Activated naive CD8-positive, alpha-beta T cell treated with anti-CD3 and anti-CD28 coated beads, Interleukin-2, amount 10 ng/mL, durations not matched to agents 7 days and 5 days (primary cell): ENCODE measurements at regions not wholly inside any gene's neighbourhood (a gene's known extent, or its start where the extent isn't known, plus 50 kb on each side); places are given as distances from the start of the nearest gene placed in this dataset.

Experiments
- ATAC-seq: fragments of 150-1000 bp; cut with Tn5 transposase; one replicate; pipeline ENCODE4 v1.10.0; 2021; ENCODE audit warnings: low read depth, moderate library complexity
- POLR2A ChIA-PET: fragments of 350-600 bp; sonication (Branson Sonifier 250); formaldehyde crosslinking; loops from one replicate; lab custom pipeline; 2021; ENCODE audit warnings: antibody characterized with exemption; lab: Charles Lee
- DNase-seq: peaks from one replicate; pipeline ENCODE4 v3.0.0; 2021
- H3K27ac Mint-ChIP-seq: one replicate; pipeline ENCODE4 v1.8.0; 2022; ENCODE audit warnings: mild to moderate bottlenecking, mixed read lengths
- H3K27me3 Mint-ChIP-seq: one replicate; pipeline ENCODE4 v1.8.0; 2022; ENCODE audit warnings: mild to moderate bottlenecking, moderate library complexity, mixed read lengths
- H3K36me3 Mint-ChIP-seq: one replicate; pipeline ENCODE4 v1.8.0; 2021; ENCODE audit warnings: mild to moderate bottlenecking, mixed read lengths
- H3K4me1 Mint-ChIP-seq: one replicate; pipeline ENCODE4 v1.8.0; 2021; ENCODE audit warnings: mixed read lengths
- H3K4me3 Mint-ChIP-seq: one replicate; pipeline ENCODE4 v1.8.0; 2022; ENCODE audit warnings: mild to moderate bottlenecking, moderate library complexity, mixed read lengths
- H3K9me3 Mint-ChIP-seq: one replicate; pipeline ENCODE4 v1.8.0; 2021; ENCODE audit warnings: mixed read lengths

- DNase-seq = no peak
- POLR2A ChIA-PET = no interaction called here
- Mint-ChIP-seq H3K4me3 (no peak overlapping the region), H3K4me1 (no peaks in the 10 kb centered on the region), H3K9me3 (no peaks in the 10 kb centered on the region), H3K36me3 (no peaks in the 10 kb centered on the region), H3K27ac (no peak overlapping the region), H3K27me3 (peaks cover 4% of the 10 kb centered on the region)
- no peak for ATAC-seq
Observed at GRCh38 chr7:17660116-17660515, 280.2 kb downstream of the SNX13 start.

- Mint-ChIP-seq H3K9me3 (no peaks in the 10 kb centered on the region), H3K4me3 (no peak overlapping the region), H3K36me3 (no peaks in the 10 kb centered on the region), H3K27me3 (no peaks in the 10 kb centered on the region), H3K4me1 (no peaks in the 10 kb centered on the region), H3K27ac (no peak overlapping the region)
- POLR2A ChIA-PET = no interaction called here
- DNase-seq = no peak
- ATAC-seq = no peak
Observed at GRCh38 chr7:17661982-17662585, 278.2 kb downstream of the SNX13 start.

GRCh38 chr7:17663061-17663675 is 277.1 kb downstream of the SNX13 start:
- POLR2A ChIA-PET = no interaction called here
- Mint-ChIP-seq H3K36me3 (no peaks in the 10 kb centered on the region), H3K4me3 (no peak overlapping the region), H3K9me3 (no peaks in the 10 kb centered on the region), H3K27me3 (no peaks in the 10 kb centered on the region), H3K27ac (no peak overlapping the region), H3K4me1 (no peaks in the 10 kb centered on the region)
- no peak for DNase-seq
- no peak for ATAC-seq

GRCh38 chr7:17665029-17665428 is 275.3 kb downstream of the SNX13 start:
- ATAC-seq = no peak
- H3K27ac Mint-ChIP-seq = no peak overlapping the region
- H3K27me3 Mint-ChIP-seq = no peaks in the 10 kb centered on the region
- no peaks in the 10 kb centered on the region for H3K9me3 Mint-ChIP-seq
- H3K4me3 Mint-ChIP-seq = no peak overlapping the region
- no peak for DNase-seq
- POLR2A ChIA-PET = no interaction called here
- H3K4me1 Mint-ChIP-seq = no peaks in the 10 kb centered on the region
- no peaks in the 10 kb centered on the region for H3K36me3 Mint-ChIP-seq

- POLR2A ChIA-PET = no interaction called here
- ATAC-seq (no peak), DNase-seq (no peak)
- H3K27me3 Mint-ChIP-seq = no peaks in the 10 kb centered on the region
- H3K4me1 Mint-ChIP-seq = no peaks in the 10 kb centered on the region
- H3K36me3 Mint-ChIP-seq = no peaks in the 10 kb centered on the region
- H3K4me3 Mint-ChIP-seq = no peak overlapping the region
- H3K27ac Mint-ChIP-seq = no peak overlapping the region
- no peaks in the 10 kb centered on the region for H3K9me3 Mint-ChIP-seq
Observed at GRCh38 chr7:17668122-17668521, 272.2 kb downstream of the SNX13 start.

- Mint-ChIP-seq H3K9me3 (no peaks in the 10 kb centered on the region), H3K4me1 (peaks cover under 1% of the 10 kb centered on the region), H3K27ac (no peak overlapping the region), H3K27me3 (no peaks in the 10 kb centered on the region), H3K4me3 (no peak overlapping the region), H3K36me3 (no peaks in the 10 kb centered on the region)
- no peak for ATAC-seq
- POLR2A ChIA-PET = no interaction called here
- DNase-seq = no peak
Observed at GRCh38 chr7:17669204-17669603, 271.1 kb downstream of the SNX13 start.

- Mint-ChIP-seq H3K27me3 (peaks cover 3% of the 10 kb centered on the region), H3K9me3 (no peaks in the 10 kb centered on the region), H3K27ac (no peak overlapping the region), H3K36me3 (no peaks in the 10 kb centered on the region), H3K4me1 (peaks cover 6% of the 10 kb centered on the region), H3K4me3 (no peak overlapping the region)
- DNase-seq (no peak), ATAC-seq (no peak)
- POLR2A ChIA-PET = no interaction called here
Observed at GRCh38 chr7:17671956-17672355, 268.3 kb downstream of the SNX13 start.

GRCh38 chr7:17672783-17673182 is 267.5 kb downstream of the SNX13 start:
- Mint-ChIP-seq H3K9me3 (no peaks in the 10 kb centered on the region), H3K27me3 (peaks cover 3% of the 10 kb centered on the region), H3K36me3 (no peaks in the 10 kb centered on the region), H3K4me3 (no peak overlapping the region), H3K4me1 (peaks cover 6% of the 10 kb centered on the region), H3K27ac (no peak overlapping the region)
- ATAC-seq (no peak), DNase-seq (no peak)
- POLR2A ChIA-PET = no interaction called here

GRCh38 chr7:17674166-17674942 is 265.9 kb downstream of the SNX13 start:
- Mint-ChIP-seq H3K36me3 (no peaks in the 10 kb centered on the region), H3K4me3 (no peak overlapping the region), H3K4me1 (peaks cover 6% of the 10 kb centered on the region), H3K9me3 (no peaks in the 10 kb centered on the region), H3K27ac (no peak overlapping the region), H3K27me3 (peaks cover 3% of the 10 kb centered on the region)
- DNase-seq (no peak), ATAC-seq (no peak)
- POLR2A ChIA-PET = no interaction called here

- H3K27ac Mint-ChIP-seq = no peak overlapping the region
Observed at GRCh38 chr7:17674943-17675608, 265.2 kb downstream of the SNX13 start.

GRCh38 chr7:17677408-17677807 is 262.9 kb downstream of the SNX13 start:
- ATAC-seq = no peak
- Mint-ChIP-seq H3K4me1 (peaks cover 6% of the 10 kb centered on the region), H3K9me3 (no peaks in the 10 kb centered on the region), H3K4me3 (no peak overlapping the region), H3K27me3 (peaks cover 3% of the 10 kb centered on the region), H3K27ac (no peak overlapping the region), H3K36me3 (no peaks in the 10 kb centered on the region)
- no peak for DNase-seq
- POLR2A ChIA-PET = no interaction called here

More at GRCh38 chr7:17674943-17675608, 265.2 kb downstream of the SNX13 start:
- POLR2A ChIA-PET = no interaction called here
- ATAC-seq = no peak
- no peak for DNase-seq
- peaks cover 3% of the 10 kb centered on the region for H3K27me3 Mint-ChIP-seq
- H3K4me1 Mint-ChIP-seq = peaks cover 6% of the 10 kb centered on the region
- no peak overlapping the region for H3K4me3 Mint-ChIP-seq
- no peaks in the 10 kb centered on the region for H3K36me3 Mint-ChIP-seq
- H3K9me3 Mint-ChIP-seq = no peaks in the 10 kb centered on the region

GRCh38 chr7:17678896-17679295 is 261.4 kb downstream of the SNX13 start:
- Mint-ChIP-seq H3K36me3 (no peaks in the 10 kb centered on the region), H3K27me3 (peaks cover 3% of the 10 kb centered on the region), H3K9me3 (no peaks in the 10 kb centered on the region), H3K27ac (no peak overlapping the region), H3K4me3 (no peak overlapping the region), H3K4me1 (peaks cover 6% of the 10 kb centered on the region)
- ATAC-seq (no peak), DNase-seq (no peak)
- POLR2A ChIA-PET = no interaction called here

GRCh38 chr7:17679458-17679857 is 260.8 kb downstream of the SNX13 start:
- Mint-ChIP-seq H3K4me1 (peaks cover 3% of the 10 kb centered on the region), H3K27me3 (peaks cover 3% of the 10 kb centered on the region), H3K9me3 (no peaks in the 10 kb centered on the region), H3K4me3 (no peak overlapping the region), H3K36me3 (no peaks in the 10 kb centered on the region), H3K27ac (no peak overlapping the region)
- DNase-seq (no peak), ATAC-seq (no peak)
- POLR2A ChIA-PET = no interaction called here
